ENCODE measurements at regions not wholly inside any gene's neighbourhood (a gene's known extent, or its start where the extent isn't known, plus 50 kb on each side); places are given as distances from the start of the nearest gene placed in this dataset.

DNA sequence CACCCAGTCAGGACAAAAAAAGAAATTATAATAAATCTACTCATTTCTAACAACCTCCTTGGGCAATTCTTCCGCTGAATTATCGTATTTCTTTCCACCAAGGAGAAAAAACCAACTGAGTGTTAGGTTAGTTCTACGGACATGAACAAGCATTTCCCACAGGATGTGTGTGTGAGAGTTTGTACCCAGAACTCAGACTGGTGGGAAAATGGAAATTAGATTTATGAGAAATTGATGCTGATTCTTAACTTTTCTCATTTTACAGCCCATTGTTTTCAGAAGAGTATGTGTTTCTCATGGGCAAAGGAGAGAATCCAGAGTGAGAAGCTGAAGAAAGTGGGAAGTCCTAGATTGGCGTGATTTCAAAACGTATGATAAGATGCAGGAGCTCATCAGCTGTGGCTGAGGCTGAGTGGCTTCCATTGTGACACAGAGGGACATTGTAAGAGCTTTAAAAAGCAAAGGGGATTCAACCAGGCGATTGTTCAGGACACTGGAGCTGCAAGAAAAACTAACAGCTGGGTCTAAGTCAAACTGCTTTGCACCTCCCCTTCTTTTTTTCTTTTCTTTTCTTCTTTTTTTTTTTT lies 184.7 kb upstream of the ARGLU1 start:
- H3K23me2 ChIP-seq (ENCODE audit: insufficient read length, low read depth, low read length, poor library complexity, severe bottlenecking) = no peaks in the 10 kb centered on the region
- no peak overlapping the region for H3T11ph ChIP-seq (ENCODE audit: low read length)
- H3K56ac ChIP-seq (ENCODE audit: insufficient read length, low read depth, low read length) = no peak overlapping the region
- H4K8ac ChIP-seq (replicated peaks; ENCODE audit: insufficient read length, low read depth, low read length) = no peak overlapping the region
- Mint-ChIP-seq H3K27me3 (ENCODE audit: low read depth) (no peaks in the 10 kb centered on the region), H3K36me3 (ENCODE audit: insufficient read depth in 1 of 3, low read depth in 3 of 3) (no peaks in the 10 kb centered on the region), H3K9me3 (no peaks in the 10 kb centered on the region), H3K27ac (no peak overlapping the region), H3K4me1 (peaks cover 21 to 30% of the 10 kb centered on the region in 2 experiments), H3K4me3 (no peak overlapping the region)
- TF ChIP-seq, protein P1, sequence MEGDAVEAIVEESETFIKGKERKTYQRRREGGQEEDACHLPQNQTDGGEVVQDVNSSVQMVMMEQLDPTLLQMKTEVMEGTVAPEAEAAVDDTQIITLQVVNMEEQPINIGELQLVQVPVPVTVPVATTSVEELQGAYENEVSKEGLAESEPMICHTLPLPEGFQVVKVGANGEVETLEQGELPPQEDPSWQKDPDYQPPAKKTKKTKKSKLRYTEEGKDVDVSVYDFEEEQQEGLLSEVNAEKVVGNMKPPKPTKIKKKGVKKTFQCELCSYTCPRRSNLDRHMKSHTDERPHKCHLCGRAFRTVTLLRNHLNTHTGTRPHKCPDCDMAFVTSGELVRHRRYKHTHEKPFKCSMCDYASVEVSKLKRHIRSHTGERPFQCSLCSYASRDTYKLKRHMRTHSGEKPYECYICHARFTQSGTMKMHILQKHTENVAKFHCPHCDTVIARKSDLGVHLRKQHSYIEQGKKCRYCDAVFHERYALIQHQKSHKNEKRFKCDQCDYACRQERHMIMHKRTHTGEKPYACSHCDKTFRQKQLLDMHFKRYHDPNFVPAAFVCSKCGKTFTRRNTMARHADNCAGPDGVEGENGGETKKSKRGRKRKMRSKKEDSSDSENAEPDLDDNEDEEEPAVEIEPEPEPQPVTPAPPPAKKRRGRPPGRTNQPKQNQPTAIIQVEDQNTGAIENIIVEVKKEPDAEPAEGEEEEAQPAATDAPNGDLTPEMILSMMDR (conservative IDR thresholded peaks at IDR 0.05) = no peak
- H2BK15ac ChIP-seq (ENCODE audit: low read depth, low read length) = no peak overlapping the region
- no peak overlapping the region for H3K9ac ChIP-seq (ENCODE audit: extremely low read depth, insufficient read length, low read length)
- no peak overlapping the region for H2BK120ac ChIP-seq (ENCODE audit: low read depth, low read length, poor library complexity, severe bottlenecking)
- DNase-seq = no peak
- H3K18ac ChIP-seq (ENCODE audit: insufficient read length, low read depth, low read length) = no peak overlapping the region
- no peak overlapping the region for H2BK5ac ChIP-seq (ENCODE audit: insufficient read length, low read length)
- no peaks in the 10 kb centered on the region for H3K9me3 ChIP-seq (ENCODE audit: control insufficient read depth, low read depth, low read length)
- no peaks in the 10 kb centered on the region for H3K4me1 ChIP-seq (ENCODE audit: insufficient read depth, low read length)
- no peak overlapping the region for H3K27ac ChIP-seq (ENCODE audit: insufficient read length, low read depth, low read length)
- no peak overlapping the region for H3K4ac ChIP-seq (ENCODE audit: low read depth, low read length)
- no peak overlapping the region for H4K5ac ChIP-seq (ENCODE audit: insufficient read length, low read depth, low read length)
- no peak overlapping the region for H2BK20ac ChIP-seq (ENCODE audit: low read depth, low read length, poor library complexity, severe bottlenecking)
- H4K91ac ChIP-seq (ENCODE audit: insufficient read length, low read depth, low read length) = no peak overlapping the region
- no peak overlapping the region for H2BK12ac ChIP-seq (ENCODE audit: insufficient read length, low read depth, low read length)
- no peaks in the 10 kb centered on the region for H3K79me1 ChIP-seq (ENCODE audit: insufficient read depth, low read depth, low read length, poor library complexity, severe bottlenecking)
- no peak overlapping the region for H3K4me2 ChIP-seq (ENCODE audit: insufficient read depth, insufficient read length, low read length)
- H3K79me2 ChIP-seq (ENCODE audit: insufficient read depth, low read length) = no peaks in the 10 kb centered on the region
- no peak overlapping the region for H2AFZ ChIP-seq (ENCODE audit: low read length)
- no peaks in the 10 kb centered on the region for H3K27me3 ChIP-seq (ENCODE audit: insufficient read depth, low read length)
- H4K20me1 ChIP-seq (ENCODE audit: control insufficient read depth, insufficient read depth, insufficient read length) = no peaks in the 10 kb centered on the region
- no peak overlapping the region for H3K14ac ChIP-seq (ENCODE audit: insufficient read depth, low read length)
- H3K23ac ChIP-seq (ENCODE audit: insufficient read length, low read depth, low read length) = no peak overlapping the region
- H2AK5ac ChIP-seq (ENCODE audit: insufficient read length, low read length) = no peak overlapping the region
- WGBS (ENCODE audit: extremely low coverage, insufficient read length, low lambda C conversion rate) = no CpG with 5 or more reads among the region's 6 CpGs

Data from H9 (cell line).